ENCODE measurements at regions not wholly inside any gene's neighbourhood (a gene's known extent, or its start where the extent isn't known, plus 50 kb on each side); places are given as distances from the start of the nearest gene placed in this dataset.

- no peak for DNase-seq
These were observed 339.7 kb upstream of the B3GALT2 start for GRCh38 chr1:193525917-193526710.

GRCh38 chr1:193525411-193525810 lies 339.0 kb upstream of the B3GALT2 start:
- no peak for DNase-seq

GRCh38 chr1:193524616-193525015 lies 338.2 kb upstream of the B3GALT2 start:
- no peak for DNase-seq

- no peak for DNase-seq
These were observed 337.6 kb upstream of the B3GALT2 start for GRCh38 chr1:193524021-193524420.

GRCh38 chr1:193520472-193520871 lies 334.1 kb upstream of the B3GALT2 start:
- DNase-seq, result no peak

- DNase-seq, result no peak
These were observed 333.5 kb upstream of the B3GALT2 start for GRCh38 chr1:193519922-193520321.

- no peak for DNase-seq
These were observed 330.5 kb upstream of the B3GALT2 start for GRCh38 chr1:193516755-193517388.

- no peak for DNase-seq
These were observed 328.0 kb upstream of the B3GALT2 start for GRCh38 chr1:193514397-193514796.

GRCh38 chr1:193513032-193513431 lies 326.6 kb upstream of the B3GALT2 start:
- DNase-seq, result no peak

- DNase-seq, result no peak
These were observed 318.5 kb upstream of the B3GALT2 start for GRCh38 chr1:193504920-193505319.

- DNase-seq, result no peak
These were observed 311.8 kb upstream of the B3GALT2 start for GRCh38 chr1:193498088-193498655.

GRCh38 chr1:193494368-193494767 lies 308.0 kb upstream of the B3GALT2 start:
- DNase-seq, result no peak

GRCh38 chr1:193489191-193489590 lies 302.8 kb upstream of the B3GALT2 start:
- DNase-seq, result no peak

- no peak for DNase-seq
These were observed 301.3 kb upstream of the B3GALT2 start for GRCh38 chr1:193487722-193488121.

GRCh38 chr1:193486671-193487229 lies 300.3 kb upstream of the B3GALT2 start:
- no peak for DNase-seq

- DNase-seq, result no peak
These were observed 294.3 kb upstream of the B3GALT2 start for GRCh38 chr1:193480755-193481154.

- no peak for DNase-seq
These were observed 292.8 kb upstream of the B3GALT2 start for GRCh38 chr1:193479187-193479586.

- DNase-seq, result no peak
These were observed 290.3 kb upstream of the B3GALT2 start for GRCh38 chr1:193476748-193477147.

GRCh38 chr1:193473932-193474331 lies 287.5 kb upstream of the B3GALT2 start:
- DNase-seq, result no peak

- no peak for DNase-seq
These were observed 286.5 kb upstream of the B3GALT2 start for GRCh38 chr1:193472838-193473398.

GRCh38 chr1:193472430-193472829 lies 286.0 kb upstream of the B3GALT2 start:
- no peak for DNase-seq

- no peak for DNase-seq
These were observed 285.6 kb upstream of the B3GALT2 start for GRCh38 chr1:193471981-193472380.

- no peak for DNase-seq
These were observed 277.0 kb upstream of the B3GALT2 start for GRCh38 chr1:193463326-193463932.
